ENCODE measurements at regions not wholly inside any gene's neighbourhood (a gene's known extent, or its start where the extent isn't known, plus 50 kb on each side); places are given as distances from the start of the nearest gene placed in this dataset.

DNA sequence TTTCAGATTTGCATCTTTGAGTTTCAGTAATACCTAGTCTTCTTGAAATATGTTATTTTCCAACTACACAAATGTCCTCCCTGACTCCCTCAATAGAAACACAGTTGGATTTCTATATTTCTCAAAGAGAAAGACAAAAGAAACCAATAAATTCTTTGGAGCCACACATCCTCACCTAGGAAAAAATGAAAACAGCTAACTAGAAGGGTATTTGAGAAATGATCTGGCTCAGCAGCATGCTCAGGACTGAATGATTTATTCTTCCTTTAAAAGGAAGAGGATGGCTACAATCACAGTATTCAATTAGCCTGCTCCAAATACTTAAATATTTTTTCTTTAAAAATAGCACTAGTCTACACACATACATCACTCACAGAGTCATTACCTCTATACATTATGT, 196.4 kb upstream of the TENT5A start:
- TF ChIP-seq CTCF (IDR thresholded peaks at IDR 0.05): no peak
- TF ChIP-seq EZH2 (IDR thresholded peaks at IDR 0.05): no peak
- no peak for TF ChIP-seq EZH2phosphoT487 (IDR thresholded peaks at IDR 0.05)

All from neural progenitor cell (in vitro differentiated cells).